Ectodermal cell (in vitro differentiated cells): ENCODE measurements at regions not wholly inside any gene's neighbourhood (a gene's known extent, or its start where the extent isn't known, plus 50 kb on each side); places are given as distances from the start of the nearest gene placed in this dataset.
"Not testable (repeated sequence)": the region's sequence is repeated elsewhere in the genome, so short reads cannot be mapped to it uniquely, and the experiment has no call there.

Experiments used
- H3K27ac ChIP-seq: 2 replicates; pipeline ENCODE4 v1.7.0; 2013; ENCODE audit warnings: mild to moderate bottlenecking, low read depth, low read length; ENCODE audit not compliant: insufficient read depth, poor library complexity, severe bottlenecking
- H3K27me3 ChIP-seq: 2 replicates; pipeline ENCODE4 v1.7.0; 2013; ENCODE audit warnings: mild to moderate bottlenecking, low read length; ENCODE audit not compliant: insufficient read depth, control insufficient read depth, poor library complexity, severe bottlenecking
- H3K36me3 ChIP-seq: one replicate; pipeline ENCODE4 v1.7.0; 2013; ENCODE audit warnings: low read length; ENCODE audit not compliant: control insufficient read depth, insufficient read depth
- H3K4me1 ChIP-seq: one replicate; pipeline ENCODE4 v1.7.0; 2013; ENCODE audit warnings: low read length; ENCODE audit not compliant: control insufficient read depth, insufficient read depth
- H3K4me3 ChIP-seq: 2 replicates; pipeline ENCODE4 v1.7.0; 2013; ENCODE audit warnings: low read depth, low read length, control low read depth; ENCODE audit not compliant: insufficient read depth
- H3K9me3 ChIP-seq: 2 replicates; pipeline ENCODE4 v1.7.0; 2013; ENCODE audit warnings: mild to moderate bottlenecking, low read length, moderate library complexity; ENCODE audit not compliant: control insufficient read depth
- WGBS, 2 experiments: methylation state at CpG; one replicate each; pipeline ENCODE4 v1.1.7; 2013; ENCODE audit warnings: missing lambda C conversion rate in 2 of 2; 5-methylcytosine and 5-hydroxymethylcytosine counted together

GRCh38 chr12:72995616-72996015 is 723.4 kb downstream of the TRHDE start:
- WGBS, 2 experiments = 94 to 95% methylated on average over 5 of the region's 5 CpGs
- no peaks in the 10 kb centered on the region for H3K4me1 ChIP-seq
- no peak overlapping the region for H3K27ac ChIP-seq
- H3K9me3 ChIP-seq = no peaks in the 10 kb centered on the region
- H3K27me3 ChIP-seq = no peaks in the 10 kb centered on the region
- no peak overlapping the region for H3K4me3 ChIP-seq
- no peaks in the 10 kb centered on the region for H3K36me3 ChIP-seq

GRCh38 chr12:73001806-73002205 is 729.6 kb downstream of the TRHDE start:
- H3K27ac ChIP-seq, H3K27me3 ChIP-seq, H3K9me3 ChIP-seq, H3K36me3 ChIP-seq, H3K4me1 ChIP-seq, H3K4me3 ChIP-seq: not testable (repeated sequence)
- 60 to 72% methylated on average over 3 of the region's 3 CpGs for WGBS, 2 experiments

GRCh38 chr12:73002504-73002903 is 730.3 kb downstream of the TRHDE start:
- H3K4me1 ChIP-seq = not testable (repeated sequence)

GRCh38 chr12:73009138-73009834 is 737.1 kb downstream of the TRHDE start:
- WGBS, 2 experiments = 61 to 73% methylated on average over 2 to 3 of the region's 3 CpGs
- H3K4me1 ChIP-seq, H3K27ac ChIP-seq, H3K36me3 ChIP-seq, H3K4me3 ChIP-seq, H3K27me3 ChIP-seq, H3K9me3 ChIP-seq: not testable (repeated sequence)

More at GRCh38 chr12:73002504-73002903, 730.3 kb downstream of the TRHDE start:
- not testable (repeated sequence) for H3K4me3 ChIP-seq, H3K9me3 ChIP-seq, H3K27me3 ChIP-seq, H3K36me3 ChIP-seq, H3K27ac ChIP-seq
- WGBS, 2 experiments = 92 to 93% methylated on average over 1 of the region's 1 CpG

GRCh38 chr12:73017981-73018380 is 745.8 kb downstream of the TRHDE start:
- H3K4me3 ChIP-seq = no peak overlapping the region
- H3K27me3 ChIP-seq = no peaks in the 10 kb centered on the region
- H3K9me3 ChIP-seq = no peaks in the 10 kb centered on the region
- no peaks in the 10 kb centered on the region for H3K36me3 ChIP-seq
- no peak overlapping the region for H3K27ac ChIP-seq
- no peaks in the 10 kb centered on the region for H3K4me1 ChIP-seq

GRCh38 chr12:73053893-73054292 is 781.7 kb downstream of the TRHDE start:
- no peak overlapping the region for H3K4me3 ChIP-seq
- no peaks in the 10 kb centered on the region for H3K36me3 ChIP-seq
- 95 to 96% methylated on average over 1 of the region's 1 CpG for WGBS, 2 experiments

GRCh38 chr12:73057428-73057827 is 785.3 kb downstream of the TRHDE start:
- 95 to 96% methylated on average over 8 of the region's 8 CpGs for WGBS, 2 experiments
- no peak overlapping the region for H3K4me3 ChIP-seq
- H3K27me3 ChIP-seq = no peaks in the 10 kb centered on the region
- no peaks in the 10 kb centered on the region for H3K36me3 ChIP-seq
- H3K9me3 ChIP-seq = no peaks in the 10 kb centered on the region
- no peak overlapping the region for H3K27ac ChIP-seq
- H3K4me1 ChIP-seq = no peaks in the 10 kb centered on the region

More at GRCh38 chr12:73053893-73054292, 781.7 kb downstream of the TRHDE start:
- Histone ChIP-seq H3K9me3 (no peaks in the 10 kb centered on the region), H3K27me3 (no peaks in the 10 kb centered on the region), H3K27ac (no peak overlapping the region), H3K4me1 (no peaks in the 10 kb centered on the region)

GRCh38 chr12:73065913-73066312 is 793.7 kb downstream of the TRHDE start:
- Histone ChIP-seq H3K4me1 (no peaks in the 10 kb centered on the region), H3K9me3 (no peaks in the 10 kb centered on the region), H3K36me3 (no peaks in the 10 kb centered on the region), H3K27ac (no peak overlapping the region), H3K27me3 (no peaks in the 10 kb centered on the region), H3K4me3 (no peak overlapping the region)
- 97 to 98% methylated on average over 3 of the region's 3 CpGs for WGBS, 2 experiments

- H3K27me3 ChIP-seq = no peaks in the 10 kb centered on the region
- H3K4me1 ChIP-seq = no peaks in the 10 kb centered on the region
- no peak overlapping the region for H3K27ac ChIP-seq
- no peaks in the 10 kb centered on the region for H3K36me3 ChIP-seq
- H3K9me3 ChIP-seq = no peaks in the 10 kb centered on the region
- H3K4me3 ChIP-seq = no peak overlapping the region
- 95 to 96% methylated on average over 5 of the region's 5 CpGs for WGBS, 2 experiments
Measured at GRCh38 chr12:73067616-73068015, 795.4 kb downstream of the TRHDE start.

- no peak overlapping the region for H3K4me3 ChIP-seq
- 95 to 96% methylated on average over 4 of the region's 4 CpGs for WGBS, 2 experiments
- no peaks in the 10 kb centered on the region for H3K9me3 ChIP-seq
- no peaks in the 10 kb centered on the region for H3K4me1 ChIP-seq
- no peaks in the 10 kb centered on the region for H3K36me3 ChIP-seq
- no peaks in the 10 kb centered on the region for H3K27me3 ChIP-seq
- H3K27ac ChIP-seq = no peak overlapping the region
Measured at GRCh38 chr12:73072214-73072613, 800.0 kb downstream of the TRHDE start.

- H3K4me1 ChIP-seq = no peaks in the 10 kb centered on the region
- H3K27ac ChIP-seq = no peak overlapping the region
- 81 to 91% methylated on average over 2 of the region's 2 CpGs for WGBS, 2 experiments
- no peaks in the 10 kb centered on the region for H3K27me3 ChIP-seq
- H3K9me3 ChIP-seq = no peaks in the 10 kb centered on the region
- no peaks in the 10 kb centered on the region for H3K36me3 ChIP-seq
- H3K4me3 ChIP-seq = no peak overlapping the region
Measured at GRCh38 chr12:73076760-73077159, 804.6 kb downstream of the TRHDE start.
